Kidney tubule cell (primary cell): ENCODE measurements at regions not wholly inside any gene's neighbourhood (a gene's known extent, or its start where the extent isn't known, plus 50 kb on each side); places are given as distances from the start of the nearest gene placed in this dataset.
A peak's percentile ranks its signal among the peaks of the same experiment; 100 is the strongest.

Experiments
- DNase-seq: peaks from one replicate; pipeline ENCODE4 v3.0.0-alpha.2; 2018; ENCODE audit warnings: low spot score

DNA sequence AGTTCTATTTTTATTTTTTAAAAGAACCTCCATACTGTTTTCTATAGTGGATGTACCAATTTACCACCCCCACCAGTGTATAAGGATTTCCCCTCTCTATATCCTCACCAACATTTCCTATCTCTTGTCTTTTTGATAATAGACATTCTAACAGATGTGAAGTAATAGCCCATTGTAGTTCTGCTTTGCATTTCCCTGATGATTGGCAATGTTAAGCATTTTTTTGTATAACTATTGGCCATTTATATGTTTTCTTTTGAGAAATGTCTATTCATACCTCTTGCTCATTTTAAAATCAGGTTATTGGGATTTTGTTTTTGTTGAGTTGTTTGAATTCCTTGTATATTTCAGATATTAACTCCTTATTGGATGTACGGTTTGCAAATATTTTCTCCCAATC, 251.1 kb upstream of the HTR2C start:
- DNase-seq = no peak

DNA sequence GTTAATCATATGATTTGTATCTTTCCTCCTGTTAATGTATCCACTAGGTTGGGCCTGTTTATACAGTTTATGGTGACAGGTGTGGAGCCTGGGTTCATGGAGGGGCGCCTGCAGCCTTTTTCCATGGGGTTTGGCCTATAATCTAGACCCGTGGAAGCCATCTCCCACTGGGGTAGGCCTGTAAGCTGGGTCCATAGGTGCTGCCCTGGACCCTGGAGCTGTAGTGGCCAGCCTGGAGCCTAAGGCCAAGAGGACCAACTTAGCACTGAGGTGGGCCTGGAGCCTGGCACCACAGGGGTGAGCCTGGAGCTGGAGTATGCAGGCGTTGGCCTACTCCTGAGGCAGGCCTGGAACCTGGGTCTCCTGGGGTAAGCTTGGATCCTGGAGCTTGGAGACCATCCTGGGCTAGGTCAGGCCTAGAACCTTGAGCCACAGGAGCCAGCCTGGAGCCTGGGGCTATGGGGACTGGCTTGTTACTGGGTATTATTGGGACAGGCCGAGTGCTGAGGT, 249.4 kb upstream of the HTR2C start:
- DNase-seq = no peak

DNA sequence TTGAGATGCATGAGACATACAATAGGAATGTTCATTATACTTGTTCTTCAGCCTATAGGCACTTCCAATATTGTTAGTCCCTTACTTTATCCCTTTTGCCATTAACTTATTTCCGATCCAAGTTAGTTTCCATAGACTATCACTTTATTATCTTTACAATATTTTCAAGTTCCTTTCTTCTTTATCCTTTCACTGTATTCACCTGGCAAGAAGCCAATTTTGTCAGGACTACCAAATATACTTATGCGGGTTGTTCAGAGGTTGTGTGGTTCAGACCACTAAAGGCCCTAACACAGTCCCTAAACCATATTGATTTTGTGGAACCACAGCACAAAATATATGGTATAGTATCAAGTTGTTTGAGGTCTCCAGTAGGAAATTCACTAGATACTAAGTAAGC, 245.0 kb upstream of the HTR2C start:
- no peak for DNase-seq

DNA sequence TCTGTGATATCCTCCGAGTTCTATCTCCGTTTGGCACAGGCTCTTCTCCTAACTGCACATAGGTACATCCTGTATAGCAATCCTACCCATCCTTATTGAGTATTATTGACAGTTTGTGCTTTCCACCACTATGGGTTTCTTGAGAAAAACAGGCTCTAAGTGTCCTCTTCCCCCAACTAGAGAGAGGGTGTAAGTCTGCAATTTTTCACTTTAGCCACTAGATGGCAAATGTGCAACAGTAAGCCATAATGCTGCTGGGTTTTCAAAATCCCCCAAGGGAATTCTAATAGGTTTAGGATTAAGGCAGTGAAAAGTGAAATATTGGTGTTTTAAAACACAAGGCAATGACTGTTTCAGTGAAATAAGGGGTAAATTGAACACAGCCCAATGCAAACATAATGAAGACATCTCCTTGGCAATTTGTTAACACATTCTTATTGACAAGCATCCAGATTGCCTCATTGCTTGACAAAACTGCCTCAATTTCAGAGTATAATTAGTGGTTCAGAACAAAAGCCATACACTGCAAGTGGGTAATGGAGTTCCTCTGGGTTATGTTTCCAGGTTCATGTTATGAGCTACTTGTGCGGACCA, 239.0 kb upstream of the HTR2C start:
- DNase-seq = peak; percentile 26

DNA sequence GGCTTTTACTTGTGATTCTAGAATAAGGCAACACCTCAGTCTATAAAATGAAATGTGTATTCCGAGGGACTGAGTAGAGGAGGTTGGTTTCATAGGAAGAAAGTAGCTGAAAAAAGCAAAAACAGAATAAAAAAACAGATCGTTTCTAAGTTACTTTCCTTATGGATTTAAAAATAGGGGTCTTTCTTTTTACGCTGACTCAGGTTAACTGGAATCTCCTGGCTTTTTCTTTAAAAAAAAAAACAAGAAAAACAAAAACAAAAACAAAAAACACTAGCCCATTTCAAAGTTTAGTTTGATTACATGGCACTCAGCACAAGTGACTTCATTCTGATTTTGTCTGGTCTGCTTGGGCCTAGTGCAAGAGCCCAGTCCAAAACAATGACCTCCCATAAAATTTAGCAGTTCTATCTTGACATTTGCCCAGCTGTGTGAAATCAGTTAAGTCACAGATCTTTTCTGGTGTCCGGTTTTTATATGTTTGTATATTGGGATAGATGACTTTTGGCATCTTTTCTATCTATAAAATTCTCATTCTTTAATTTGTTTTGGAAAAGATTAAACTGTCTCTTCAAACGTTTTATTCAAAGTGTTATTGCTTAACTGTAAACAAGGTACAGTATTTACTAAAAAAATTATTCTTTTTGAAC, 222.7 kb upstream of the HTR2C start:
- DNase-seq = no peak

DNA sequence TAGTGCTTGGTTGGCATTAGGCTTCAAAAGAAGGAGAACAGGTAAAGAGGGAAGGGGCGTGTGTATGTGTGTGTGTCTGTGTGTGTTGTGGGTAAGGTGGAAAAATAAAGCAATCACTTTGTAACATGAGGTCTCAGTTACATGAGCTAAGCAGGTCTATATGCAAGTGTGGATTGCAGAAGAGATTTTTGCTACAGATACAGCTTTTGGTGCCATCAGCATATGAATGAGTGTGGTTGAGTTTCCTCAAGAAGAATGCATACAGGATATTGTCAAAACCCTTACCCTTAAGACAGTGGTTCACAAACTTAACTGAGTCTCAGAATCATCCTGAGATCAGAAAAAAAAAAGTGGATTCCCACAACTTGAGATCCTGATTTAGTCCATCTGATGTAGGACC, 220.5 kb upstream of the HTR2C start:
- DNase-seq = no peak

DNA sequence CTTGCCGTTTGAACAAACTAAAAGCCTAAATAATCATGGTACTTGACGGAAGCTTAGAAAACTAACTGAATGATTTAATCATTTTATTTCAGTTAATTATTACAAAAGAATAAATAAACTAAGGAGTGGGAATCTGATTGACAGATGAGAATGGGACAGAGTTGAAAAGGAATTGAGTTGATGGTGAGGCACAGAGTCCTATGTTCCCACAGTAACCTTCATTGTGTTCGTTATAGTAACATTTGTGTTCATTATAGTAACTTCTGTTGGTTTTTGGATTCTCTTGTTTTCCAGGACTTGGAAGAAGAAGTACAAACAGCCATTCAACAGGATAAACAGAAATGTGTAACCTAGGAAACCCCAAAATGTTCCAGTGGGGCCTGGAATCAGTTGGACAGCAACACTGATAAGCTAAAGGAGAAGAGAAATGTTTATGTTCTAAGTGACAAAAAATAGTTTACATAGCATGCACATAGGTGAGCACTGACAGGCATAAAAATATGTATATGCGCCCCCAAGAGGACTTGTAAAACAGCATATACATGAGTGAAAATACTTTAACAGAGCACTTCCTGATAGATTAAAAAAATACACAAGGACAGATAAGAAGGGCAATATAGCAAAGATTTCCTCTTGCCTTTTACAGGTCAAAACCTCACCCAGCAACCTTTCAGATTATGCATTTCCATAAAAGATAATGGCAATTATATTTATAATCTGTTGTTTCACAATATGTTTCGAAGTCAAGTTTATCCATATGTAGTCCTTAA, 218.6 kb upstream of the HTR2C start:
- DNase-seq = no peak

DNA sequence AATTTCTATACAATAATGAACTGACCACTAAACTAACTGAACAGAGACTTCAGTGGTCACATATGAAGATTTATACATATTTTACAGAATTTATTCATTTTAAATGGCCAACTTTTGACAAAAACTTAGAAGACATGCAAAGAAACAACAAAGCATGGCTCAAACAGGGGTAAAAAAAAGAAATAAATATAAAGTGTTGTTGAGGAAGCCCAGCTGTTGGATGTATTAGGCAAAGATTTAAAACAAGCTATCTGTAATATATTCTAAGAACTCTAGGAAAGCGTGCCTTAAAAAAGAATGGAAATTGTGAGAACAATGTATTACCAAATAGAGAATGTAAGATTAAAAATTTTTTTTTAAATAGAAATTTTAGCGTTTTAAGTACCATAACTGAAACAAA, 210.9 kb upstream of the HTR2C start:
- no peak for DNase-seq

DNA sequence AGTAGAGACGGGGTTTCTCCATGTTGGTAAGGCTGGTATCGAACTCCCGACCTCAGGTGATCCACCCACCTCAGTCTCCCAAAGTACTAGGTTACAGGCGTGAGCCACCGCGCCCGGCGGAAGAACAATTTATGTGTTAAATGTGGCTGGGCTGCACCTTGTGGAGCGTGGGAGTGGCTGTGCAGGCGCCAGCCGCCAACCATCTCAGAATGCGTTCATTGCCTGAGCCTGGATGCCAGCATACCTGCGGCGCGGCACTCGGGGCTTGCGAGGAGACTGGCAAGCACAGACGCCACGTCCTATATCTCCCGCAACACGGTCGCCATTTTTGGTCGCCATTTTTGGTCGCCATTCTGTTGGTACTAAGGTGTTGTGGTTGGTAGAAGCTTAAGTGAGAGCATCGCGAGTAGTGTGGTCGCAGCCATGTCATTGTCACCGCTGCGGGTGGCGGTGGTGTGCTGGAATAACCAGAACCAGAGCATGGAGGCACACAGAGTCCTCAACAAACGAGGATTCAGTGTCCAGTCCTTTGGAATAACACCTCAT, 193.6 kb upstream of the HTR2C start:
- DNase-seq = no peak
